ENCODE measurements at regions not wholly inside any gene's neighbourhood (a gene's known extent, or its start where the extent isn't known, plus 50 kb on each side); places are given as distances from the start of the nearest gene placed in this dataset.

DNA sequence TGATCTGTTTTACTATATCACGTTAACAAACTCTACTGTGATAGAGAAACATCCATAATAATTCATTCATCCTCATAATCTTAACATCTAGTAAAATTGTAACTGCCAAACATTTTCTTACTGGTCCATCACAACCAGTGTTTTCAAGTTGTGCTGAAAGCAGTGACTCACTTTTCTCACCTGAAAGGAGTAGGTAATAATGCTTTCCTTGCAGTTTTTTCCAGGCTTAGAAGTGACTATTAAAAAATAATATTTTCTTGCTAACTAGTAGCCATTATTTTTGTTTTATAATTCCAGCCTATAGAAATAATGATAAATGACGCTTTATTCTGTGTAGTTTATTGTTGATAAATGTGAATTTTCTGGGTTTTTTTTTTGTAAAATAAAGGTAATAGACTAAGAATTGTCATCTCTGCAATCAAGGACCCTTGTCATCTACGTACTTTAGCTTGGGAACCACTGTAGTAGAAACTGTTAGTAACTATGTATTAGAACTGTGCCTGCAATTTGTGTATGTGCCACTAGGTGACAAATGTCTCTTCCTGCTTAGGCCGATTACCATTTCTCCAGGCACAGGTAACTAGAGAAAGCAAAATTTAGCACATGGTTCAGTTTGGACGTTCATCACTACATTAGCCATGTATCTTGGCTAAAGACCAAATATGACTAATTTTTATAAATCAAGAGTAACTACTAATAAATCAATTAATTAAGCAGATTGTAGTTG, 409.4 kb upstream of the ERCC4 start:
- TF ChIP-seq EZH2phosphoT487 (IDR thresholded peaks at IDR 0.05; ENCODE audit: borderline replicate concordance, low read depth, low read length), result no peak
- TF ChIP-seq, protein P1, sequence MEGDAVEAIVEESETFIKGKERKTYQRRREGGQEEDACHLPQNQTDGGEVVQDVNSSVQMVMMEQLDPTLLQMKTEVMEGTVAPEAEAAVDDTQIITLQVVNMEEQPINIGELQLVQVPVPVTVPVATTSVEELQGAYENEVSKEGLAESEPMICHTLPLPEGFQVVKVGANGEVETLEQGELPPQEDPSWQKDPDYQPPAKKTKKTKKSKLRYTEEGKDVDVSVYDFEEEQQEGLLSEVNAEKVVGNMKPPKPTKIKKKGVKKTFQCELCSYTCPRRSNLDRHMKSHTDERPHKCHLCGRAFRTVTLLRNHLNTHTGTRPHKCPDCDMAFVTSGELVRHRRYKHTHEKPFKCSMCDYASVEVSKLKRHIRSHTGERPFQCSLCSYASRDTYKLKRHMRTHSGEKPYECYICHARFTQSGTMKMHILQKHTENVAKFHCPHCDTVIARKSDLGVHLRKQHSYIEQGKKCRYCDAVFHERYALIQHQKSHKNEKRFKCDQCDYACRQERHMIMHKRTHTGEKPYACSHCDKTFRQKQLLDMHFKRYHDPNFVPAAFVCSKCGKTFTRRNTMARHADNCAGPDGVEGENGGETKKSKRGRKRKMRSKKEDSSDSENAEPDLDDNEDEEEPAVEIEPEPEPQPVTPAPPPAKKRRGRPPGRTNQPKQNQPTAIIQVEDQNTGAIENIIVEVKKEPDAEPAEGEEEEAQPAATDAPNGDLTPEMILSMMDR (conservative IDR thresholded peaks at IDR 0.05; ENCODE audit: low read length), result peak; percentile 71

Measured in OCI-LY7 (cell line).